ENCODE measurements at regions not wholly inside any gene's neighbourhood (a gene's known extent, or its start where the extent isn't known, plus 50 kb on each side); places are given as distances from the start of the nearest gene placed in this dataset.

DNA sequence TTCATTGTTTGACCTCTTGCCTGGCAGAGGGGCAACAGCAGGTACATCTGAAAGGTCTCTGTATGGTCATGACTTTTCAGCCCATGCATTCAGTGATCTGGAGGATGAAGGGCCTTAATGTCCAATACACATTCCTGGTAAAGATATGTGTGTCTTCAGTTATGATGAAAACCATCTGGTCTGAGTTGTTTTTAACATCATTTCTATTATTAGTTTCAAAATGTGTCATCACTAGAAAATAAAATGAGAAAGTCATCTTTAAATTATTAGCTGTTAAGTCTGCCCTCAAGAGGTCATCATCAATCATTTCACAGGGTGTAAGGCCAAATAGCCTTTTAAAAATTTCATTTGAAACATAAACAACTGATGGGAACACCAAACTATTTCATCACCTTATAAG is 92.1 kb upstream of the PLSCR4 start:
- Histone ChIP-seq H3K4me1 (no peaks in the 10 kb centered on the region), H3K36me3 (no peaks in the 10 kb centered on the region), H3K9me3 (replicated peaks) (no peaks in the 10 kb centered on the region), H3K27ac (replicated peaks) (no peak overlapping the region), H3K27me3 (ENCODE audit: low read depth) (no peaks in the 10 kb centered on the region), H3K4me3 (no peak overlapping the region)
- intact Hi-C loops (cut with micrococcal nuclease) = no loop called here
- TF ChIP-seq CTCF (IDR thresholded peaks at IDR 0.05; ENCODE audit: borderline replicate concordance) = no peak
- DNase-seq = no peak

GRCh38 chr3:146339349-146339748 is 88.4 kb upstream of the PLSCR4 start:
- no peak for DNase-seq
- H3K4me1 ChIP-seq = peaks cover 5% of the 10 kb centered on the region
- H3K9me3 ChIP-seq (replicated peaks) = no peaks in the 10 kb centered on the region
- no peak overlapping the region for H3K4me3 ChIP-seq
- H3K36me3 ChIP-seq = no peaks in the 10 kb centered on the region
- no peak overlapping the region for H3K27ac ChIP-seq (replicated peaks)
- intact Hi-C loops (cut with micrococcal nuclease) = no loop called here
- no peaks in the 10 kb centered on the region for H3K27me3 ChIP-seq (ENCODE audit: low read depth)
- no peak for TF ChIP-seq CTCF (IDR thresholded peaks at IDR 0.05; ENCODE audit: borderline replicate concordance)

DNA sequence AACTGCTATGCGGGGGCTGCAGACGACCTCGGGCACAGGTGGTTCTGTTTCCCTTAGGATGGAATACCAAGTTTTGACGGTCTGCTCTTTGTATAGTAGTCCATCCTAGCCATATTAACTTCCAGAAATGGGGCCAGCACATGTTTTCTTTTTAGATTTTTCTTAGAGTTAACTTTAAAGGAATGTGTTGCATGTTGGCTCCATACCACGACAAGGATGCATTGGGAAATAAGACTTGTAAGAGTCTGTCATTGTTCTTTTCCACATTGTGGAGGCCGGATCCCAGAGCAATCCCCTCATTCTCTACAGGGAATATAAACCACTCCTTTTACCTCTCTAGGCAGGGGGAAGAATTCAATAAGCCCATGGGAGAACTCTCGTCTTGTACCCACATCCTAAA is 87.1 kb upstream of the PLSCR4 start:
- TF ChIP-seq CTCF (IDR thresholded peaks at IDR 0.05; ENCODE audit: borderline replicate concordance) = no peak
- Histone ChIP-seq H3K4me1 (peaks cover 5% of the 10 kb centered on the region), H3K36me3 (no peaks in the 10 kb centered on the region), H3K27me3 (ENCODE audit: low read depth) (no peaks in the 10 kb centered on the region), H3K9me3 (replicated peaks) (no peaks in the 10 kb centered on the region), H3K4me3 (no peak overlapping the region), H3K27ac (replicated peaks) (no peak overlapping the region)
- intact Hi-C loops (cut with micrococcal nuclease) = no loop called here
- no peak for DNase-seq

- Histone ChIP-seq H3K27ac (replicated peaks) (no peak overlapping the region), H3K4me1 (peaks cover 5% of the 10 kb centered on the region), H3K4me3 (no peak overlapping the region), H3K9me3 (replicated peaks) (no peaks in the 10 kb centered on the region), H3K27me3 (ENCODE audit: low read depth) (no peaks in the 10 kb centered on the region), H3K36me3 (no peaks in the 10 kb centered on the region)
- DNase-seq = no peak
- no peak for TF ChIP-seq CTCF (IDR thresholded peaks at IDR 0.05; ENCODE audit: borderline replicate concordance)
- intact Hi-C loops (cut with micrococcal nuclease) = no loop called here
Measured at GRCh38 chr3:146335386-146335785, 84.5 kb upstream of the PLSCR4 start.

DNA sequence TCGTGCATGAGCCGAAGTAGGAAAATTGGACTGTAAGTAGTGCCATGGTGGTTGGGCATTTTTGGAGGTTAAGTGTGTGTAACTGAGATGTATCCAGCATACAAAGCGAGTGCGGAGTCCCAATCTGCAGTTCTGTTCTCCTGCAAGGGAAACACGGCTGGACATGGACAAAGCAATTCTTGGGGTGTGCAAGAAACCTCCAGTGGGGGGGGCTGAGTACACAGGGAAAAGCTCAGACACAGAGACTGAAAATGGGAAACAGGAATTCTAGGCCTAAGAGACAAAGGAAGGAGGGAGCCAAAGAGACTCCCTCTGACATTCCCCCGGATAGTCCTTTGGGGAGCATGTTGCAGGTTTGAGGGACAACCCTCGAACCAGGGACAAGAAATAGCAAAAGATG is 83.2 kb upstream of the PLSCR4 start:
- peak; percentile 20 for DNase-seq
- peak; percentile 48 for TF ChIP-seq CTCF (IDR thresholded peaks at IDR 0.05; ENCODE audit: borderline replicate concordance)
- intact Hi-C loops (cut with micrococcal nuclease) = loop anchor here (5.0 kb wide), 1 partner anchor 243 kb away; no protein-coding TSS in a partner anchor
- Histone ChIP-seq H3K9me3 (replicated peaks) (no peaks in the 10 kb centered on the region), H3K36me3 (no peaks in the 10 kb centered on the region), H3K4me3 (no peak overlapping the region), H3K4me1 (peaks cover 5% of the 10 kb centered on the region), H3K27me3 (ENCODE audit: low read depth) (no peaks in the 10 kb centered on the region), H3K27ac (replicated peaks) (no peak overlapping the region)

DNA sequence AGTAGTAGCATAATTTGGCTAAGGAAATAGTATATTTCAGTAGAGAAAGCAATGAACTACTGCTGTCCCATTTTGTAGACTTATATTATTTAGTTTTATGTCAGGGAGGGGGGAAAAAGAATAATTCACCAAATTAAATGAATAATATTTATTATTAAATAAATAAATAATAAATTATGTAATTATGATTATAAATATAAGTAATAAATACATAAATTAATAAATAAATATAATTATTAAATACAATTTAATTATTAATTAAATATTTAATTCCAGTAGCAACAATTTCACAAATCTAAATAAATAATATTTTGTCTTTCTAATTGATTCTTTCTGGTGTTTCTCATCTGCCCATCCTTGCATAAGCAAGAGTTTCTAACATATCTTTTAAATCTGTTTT is 81.1 kb upstream of the PLSCR4 start:
- Histone ChIP-seq H3K36me3 (no peaks in the 10 kb centered on the region), H3K27me3 (ENCODE audit: low read depth) (no peaks in the 10 kb centered on the region), H3K4me3 (no peak overlapping the region), H3K9me3 (replicated peaks) (no peaks in the 10 kb centered on the region), H3K27ac (replicated peaks) (no peak overlapping the region), H3K4me1 (peaks cover 5% of the 10 kb centered on the region)
- DNase-seq = no peak
- intact Hi-C loops (cut with micrococcal nuclease) = loop anchor here (5.0 kb wide), 1 partner anchor 245 kb away; no protein-coding TSS in a partner anchor
- no peak for TF ChIP-seq CTCF (IDR thresholded peaks at IDR 0.05; ENCODE audit: borderline replicate concordance)
